BE2C (cell line): ENCODE measurements at regions not wholly inside any gene's neighbourhood (a gene's known extent, or its start where the extent isn't known, plus 50 kb on each side); places are given as distances from the start of the nearest gene placed in this dataset.

ENCODE experiments used
- DNase-seq: peaks from one replicate; pipeline ENCODE4 v3.0.0-alpha.2; 2020
- H3K27me3 ChIP-seq: fragments of 250-450 bp; sonication (Bioruptor Pico); 2 replicates; pipeline ENCODE4 v1.5.1; 2020; ENCODE audit warnings: mild to moderate bottlenecking
- H3K36me3 ChIP-seq: fragments of 250-450 bp; sonication (Bioruptor Pico); 2 replicates; pipeline ENCODE4 v1.5.1; 2020; ENCODE audit warnings: mild to moderate bottlenecking
- H3K4me1 ChIP-seq: fragments of 250-450 bp; sonication (Bioruptor Pico); 2 replicates; pipeline ENCODE4 v1.5.1; 2020
- H3K4me3 ChIP-seq: 2 replicates; pipeline ENCODE4 v1.5.1; 2011; ENCODE audit warnings: low read depth, low read length
- H3K9me3 ChIP-seq: fragments of 250-450 bp; sonication (Bioruptor Pico); 2 replicates; pipeline ENCODE4 v1.5.1; 2020
- TF ChIP-seq, protein P1 (sequence below): IDR thresholded peaks from 2 replicates; pipeline ENCODE4 v1.5.1; 2012; ENCODE audit warnings: mild to moderate bottlenecking, low read depth, low read length

DNA sequence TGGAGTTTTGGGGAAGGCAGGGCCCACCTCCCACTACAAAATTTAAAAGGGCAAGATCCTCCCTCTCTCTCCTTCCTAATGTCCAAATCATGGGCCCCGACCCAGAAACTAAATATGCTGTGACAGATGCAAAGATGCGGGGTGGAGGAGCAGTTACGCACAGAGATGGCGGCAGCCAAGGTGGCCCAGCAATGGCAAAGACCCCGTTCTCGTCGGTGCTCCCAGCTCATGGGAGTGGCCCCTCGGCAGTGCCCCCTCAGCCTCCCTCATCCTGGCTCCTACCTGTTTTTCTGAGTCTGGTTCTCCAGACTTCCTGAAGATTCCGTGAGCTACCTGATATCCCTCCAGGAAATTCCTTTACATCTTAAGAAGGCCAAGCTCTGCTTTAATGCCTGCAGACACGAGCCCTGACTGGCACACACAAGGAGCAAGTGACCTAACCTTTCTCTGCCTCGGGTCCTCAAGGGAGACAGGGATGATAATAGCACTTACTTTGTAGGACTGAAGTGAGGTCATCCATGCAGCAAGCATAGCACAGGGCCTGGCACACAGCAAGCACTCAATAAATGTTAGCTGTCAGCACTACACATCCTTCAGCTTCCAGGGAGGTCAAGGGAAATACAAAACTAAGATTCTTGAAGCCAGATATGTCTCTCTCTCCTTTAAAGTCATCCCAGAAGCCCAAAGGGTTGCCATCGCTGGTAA is 103.5 kb downstream of the LSM3 start:
- no peaks in the 10 kb centered on the region for H3K4me1 ChIP-seq
- no peak for DNase-seq
- H3K36me3 ChIP-seq, result no peaks in the 10 kb centered on the region
- no peak overlapping the region for H3K4me3 ChIP-seq
- TF ChIP-seq, protein P1, sequence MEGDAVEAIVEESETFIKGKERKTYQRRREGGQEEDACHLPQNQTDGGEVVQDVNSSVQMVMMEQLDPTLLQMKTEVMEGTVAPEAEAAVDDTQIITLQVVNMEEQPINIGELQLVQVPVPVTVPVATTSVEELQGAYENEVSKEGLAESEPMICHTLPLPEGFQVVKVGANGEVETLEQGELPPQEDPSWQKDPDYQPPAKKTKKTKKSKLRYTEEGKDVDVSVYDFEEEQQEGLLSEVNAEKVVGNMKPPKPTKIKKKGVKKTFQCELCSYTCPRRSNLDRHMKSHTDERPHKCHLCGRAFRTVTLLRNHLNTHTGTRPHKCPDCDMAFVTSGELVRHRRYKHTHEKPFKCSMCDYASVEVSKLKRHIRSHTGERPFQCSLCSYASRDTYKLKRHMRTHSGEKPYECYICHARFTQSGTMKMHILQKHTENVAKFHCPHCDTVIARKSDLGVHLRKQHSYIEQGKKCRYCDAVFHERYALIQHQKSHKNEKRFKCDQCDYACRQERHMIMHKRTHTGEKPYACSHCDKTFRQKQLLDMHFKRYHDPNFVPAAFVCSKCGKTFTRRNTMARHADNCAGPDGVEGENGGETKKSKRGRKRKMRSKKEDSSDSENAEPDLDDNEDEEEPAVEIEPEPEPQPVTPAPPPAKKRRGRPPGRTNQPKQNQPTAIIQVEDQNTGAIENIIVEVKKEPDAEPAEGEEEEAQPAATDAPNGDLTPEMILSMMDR, result no peak
- no peaks in the 10 kb centered on the region for H3K9me3 ChIP-seq
- no peaks in the 10 kb centered on the region for H3K27me3 ChIP-seq

GRCh38 chr3:14282706-14283075 is 104.1 kb downstream of the LSM3 start:
- Histone ChIP-seq H3K4me3 (no peak overlapping the region), H3K4me1 (no peaks in the 10 kb centered on the region), H3K36me3 (no peaks in the 10 kb centered on the region), H3K9me3 (no peaks in the 10 kb centered on the region), H3K27me3 (no peaks in the 10 kb centered on the region)
- TF ChIP-seq, protein P1, result no peak
- no peak for DNase-seq

- H3K9me3 ChIP-seq, result no peaks in the 10 kb centered on the region
- no peaks in the 10 kb centered on the region for H3K36me3 ChIP-seq
- no peaks in the 10 kb centered on the region for H3K27me3 ChIP-seq
- H3K4me1 ChIP-seq, result no peaks in the 10 kb centered on the region
- TF ChIP-seq, protein P1, result no peak
- H3K4me3 ChIP-seq, result no peak overlapping the region
- no peak for DNase-seq
Observed at GRCh38 chr3:14283092-14283812, 104.6 kb downstream of the LSM3 start.

DNA sequence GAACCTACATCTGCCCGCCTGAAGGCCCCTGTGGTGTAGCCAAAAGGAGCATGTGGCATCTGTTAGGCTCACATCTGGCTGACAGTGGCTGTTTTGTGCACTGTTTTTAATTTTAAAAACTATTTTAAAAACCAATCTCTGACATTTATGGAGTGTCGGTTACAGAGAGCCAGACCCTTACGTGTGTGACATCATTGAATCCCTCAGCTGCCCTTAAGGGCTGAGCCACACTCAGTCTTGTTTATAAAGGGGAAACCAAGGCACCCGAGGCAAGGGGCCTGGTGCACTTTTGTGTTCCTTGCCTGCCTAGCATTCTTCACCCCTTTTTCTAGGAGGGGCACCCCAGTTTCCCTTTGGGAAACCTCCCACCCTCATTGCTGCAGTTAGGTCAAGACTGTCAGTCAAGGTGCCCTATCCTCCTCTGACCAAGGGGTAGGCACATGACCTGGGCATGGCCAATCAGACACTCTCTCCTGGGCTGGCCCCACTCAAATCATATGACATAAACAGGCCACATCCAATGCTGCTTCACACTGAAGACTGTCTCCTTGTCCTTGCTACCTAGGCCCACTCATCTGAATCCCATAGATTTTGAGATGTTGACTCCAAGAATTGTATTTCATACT is 105.3 kb downstream of the LSM3 start:
- TF ChIP-seq, protein P1, result no peak
- Histone ChIP-seq H3K27me3 (no peaks in the 10 kb centered on the region), H3K9me3 (no peaks in the 10 kb centered on the region), H3K4me1 (no peaks in the 10 kb centered on the region), H3K4me3 (no peak overlapping the region), H3K36me3 (no peaks in the 10 kb centered on the region)
- no peak for DNase-seq

GRCh38 chr3:14284694-14285547 is 106.3 kb downstream of the LSM3 start:
- TF ChIP-seq, protein P1, result no peak
- DNase-seq, result no peak
- H3K4me1 ChIP-seq, result no peaks in the 10 kb centered on the region
- H3K9me3 ChIP-seq, result no peaks in the 10 kb centered on the region
- no peak overlapping the region for H3K4me3 ChIP-seq
- no peaks in the 10 kb centered on the region for H3K36me3 ChIP-seq
- no peaks in the 10 kb centered on the region for H3K27me3 ChIP-seq
